WI38 (cell line): ENCODE measurements at regions not wholly inside any gene's neighbourhood (a gene's known extent, or its start where the extent isn't known, plus 50 kb on each side); places are given as distances from the start of the nearest gene placed in this dataset.

Experiments used
- H3K4me3 ChIP-seq: 2 replicates; pipeline ENCODE4 v1.5.1; 2011; ENCODE audit warnings: low read depth, mild to moderate bottlenecking, control low read depth, low read length
- TF ChIP-seq, protein P1 (sequence below): IDR thresholded peaks from 2 replicates; pipeline ENCODE4 v1.5.1; 2012; ENCODE audit warnings: low read depth, mild to moderate bottlenecking, control low read depth, low read length

- TF ChIP-seq, protein P1, sequence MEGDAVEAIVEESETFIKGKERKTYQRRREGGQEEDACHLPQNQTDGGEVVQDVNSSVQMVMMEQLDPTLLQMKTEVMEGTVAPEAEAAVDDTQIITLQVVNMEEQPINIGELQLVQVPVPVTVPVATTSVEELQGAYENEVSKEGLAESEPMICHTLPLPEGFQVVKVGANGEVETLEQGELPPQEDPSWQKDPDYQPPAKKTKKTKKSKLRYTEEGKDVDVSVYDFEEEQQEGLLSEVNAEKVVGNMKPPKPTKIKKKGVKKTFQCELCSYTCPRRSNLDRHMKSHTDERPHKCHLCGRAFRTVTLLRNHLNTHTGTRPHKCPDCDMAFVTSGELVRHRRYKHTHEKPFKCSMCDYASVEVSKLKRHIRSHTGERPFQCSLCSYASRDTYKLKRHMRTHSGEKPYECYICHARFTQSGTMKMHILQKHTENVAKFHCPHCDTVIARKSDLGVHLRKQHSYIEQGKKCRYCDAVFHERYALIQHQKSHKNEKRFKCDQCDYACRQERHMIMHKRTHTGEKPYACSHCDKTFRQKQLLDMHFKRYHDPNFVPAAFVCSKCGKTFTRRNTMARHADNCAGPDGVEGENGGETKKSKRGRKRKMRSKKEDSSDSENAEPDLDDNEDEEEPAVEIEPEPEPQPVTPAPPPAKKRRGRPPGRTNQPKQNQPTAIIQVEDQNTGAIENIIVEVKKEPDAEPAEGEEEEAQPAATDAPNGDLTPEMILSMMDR, result no peak
- no peak overlapping the region for H3K4me3 ChIP-seq
Measured at GRCh38 chr13:24060993-24061392, 99.5 kb upstream of the SPATA13 start.

GRCh38 chr13:24063281-24063877 is 97.1 kb upstream of the SPATA13 start:
- TF ChIP-seq, protein P1, result no peak
- H3K4me3 ChIP-seq, result no peak overlapping the region; the same call in 1 of the 2 replicates

DNA sequence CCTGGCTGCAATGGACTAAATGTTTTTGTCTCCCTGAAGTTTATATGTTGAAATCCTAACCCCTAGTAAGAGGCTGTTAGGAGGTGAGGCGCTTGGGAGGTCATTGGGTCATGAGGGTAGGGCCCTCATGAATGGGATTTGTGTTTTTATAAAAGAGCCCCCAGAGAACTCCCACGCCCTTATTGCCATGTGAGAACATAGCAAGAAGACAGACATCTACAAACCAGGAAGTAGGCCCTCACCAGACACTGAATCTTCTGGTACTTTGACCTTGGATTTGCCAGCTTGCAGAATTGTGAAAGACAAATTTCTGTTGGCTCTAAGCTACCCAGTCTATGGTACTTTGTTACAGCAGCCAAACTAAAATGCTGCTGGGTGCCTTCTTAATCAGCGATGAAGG is 96.1 kb upstream of the SPATA13 start:
- TF ChIP-seq, protein P1, result no peak
- H3K4me3 ChIP-seq, result no peak overlapping the region

GRCh38 chr13:24065176-24065575 is 95.3 kb upstream of the SPATA13 start:
- TF ChIP-seq, protein P1, result no peak
- no peak overlapping the region for H3K4me3 ChIP-seq

- H3K4me3 ChIP-seq, result no peak overlapping the region
- TF ChIP-seq, protein P1, result no peak
Measured at GRCh38 chr13:24066405-24067295, 93.9 kb upstream of the SPATA13 start.

DNA sequence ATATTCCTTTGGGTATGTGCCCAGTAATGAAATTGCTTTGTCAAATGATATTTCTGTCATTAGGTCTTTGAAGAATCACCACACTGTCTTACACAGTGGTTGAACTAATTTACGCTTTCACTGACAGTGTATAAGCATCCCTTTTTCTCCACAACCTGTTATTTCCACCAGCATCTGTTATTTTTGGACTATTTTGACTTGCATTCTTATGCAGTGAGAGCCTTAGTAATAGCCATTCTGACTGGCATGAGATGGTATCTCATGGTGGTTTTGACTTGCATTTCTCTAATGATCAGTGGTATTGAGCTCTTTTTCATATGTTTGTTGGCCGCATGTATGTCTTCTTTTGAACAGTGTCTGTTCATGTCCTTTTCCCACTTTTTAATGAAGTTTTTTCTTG is 92.0 kb upstream of the SPATA13 start:
- no peak overlapping the region for H3K4me3 ChIP-seq
- TF ChIP-seq, protein P1, result no peak

DNA sequence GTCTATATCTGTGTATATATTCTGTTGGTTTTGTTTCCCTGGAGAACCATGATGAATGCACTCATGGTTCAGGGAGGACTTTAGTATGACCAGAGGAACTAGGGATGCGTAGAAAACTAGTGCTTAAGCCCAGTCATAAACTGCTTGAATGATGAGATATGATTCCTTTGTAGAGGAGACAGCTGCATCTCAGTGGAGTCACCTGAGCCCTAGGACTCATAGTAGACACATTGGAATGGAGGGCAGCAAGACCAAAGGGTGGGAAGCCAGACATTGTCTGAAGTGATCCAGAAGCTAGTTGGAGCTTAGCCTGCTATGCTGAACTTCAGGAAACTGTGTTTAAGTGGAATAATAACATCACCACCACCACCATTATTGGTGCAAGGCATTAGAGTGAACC is 89.5 kb upstream of the SPATA13 start:
- H3K4me3 ChIP-seq, result no peak overlapping the region
- TF ChIP-seq, protein P1, result no peak
